Smooth muscle cell (in vitro differentiated cells): ENCODE measurements at regions not wholly inside any gene's neighbourhood (a gene's known extent, or its start where the extent isn't known, plus 50 kb on each side); places are given as distances from the start of the nearest gene placed in this dataset.

Experiments
- DNase-seq: peaks from one replicate; lab custom pipeline; 2025; ENCODE audit not compliant: unreplicated experiment; lab: John Stamatoyannopoulos, UW
- H2AFZ ChIP-seq: fragments of 200-600 bp; sonication (generic); 2 replicates; pipeline ENCODE4 v1.6.0; 2016; ENCODE audit warnings: antibody characterized with exemption, low read depth, mild to moderate bottlenecking
- H3F3A ChIP-seq: fragments of 200-600 bp; sonication (generic); 2 replicates; pipeline ENCODE4 v1.6.0; 2017; ENCODE audit warnings: antibody characterized with exemption, low read depth
- H3K27ac ChIP-seq: fragments of 200-600 bp; sonication (generic); 2 replicates; pipeline ENCODE4 v1.5.1; 2016; ENCODE audit warnings: low read depth, mild to moderate bottlenecking
- H3K27me3 ChIP-seq: fragments of 200-600 bp; sonication (generic); 2 replicates; pipeline ENCODE4 v1.6.1; 2016; ENCODE audit warnings: low read depth, mild to moderate bottlenecking
- H3K36me3 ChIP-seq: fragments of 200-600 bp; sonication (generic); 2 replicates; pipeline ENCODE4 v1.5.1; 2016; ENCODE audit warnings: low read depth
- H3K4me1 ChIP-seq: fragments of 200-600 bp; sonication (generic); 2 replicates; pipeline ENCODE4 v1.5.1; 2016; ENCODE audit warnings: low read depth
- H3K4me2 ChIP-seq: fragments of 200-600 bp; sonication (generic); 2 replicates; pipeline ENCODE4 v1.6.0; 2016; ENCODE audit warnings: mild to moderate bottlenecking
- H3K4me3 ChIP-seq: fragments of 200-600 bp; sonication (generic); 2 replicates; pipeline ENCODE4 v1.5.1; 2016; ENCODE audit warnings: mild to moderate bottlenecking
- H3K79me2 ChIP-seq: fragments of 200-600 bp; sonication (generic); 2 replicates; pipeline ENCODE4 v1.6.0; 2016; ENCODE audit warnings: low read depth, mild to moderate bottlenecking
- H3K9ac ChIP-seq: fragments of 200-600 bp; sonication (generic); 2 replicates; pipeline ENCODE4 v1.6.0; 2016; ENCODE audit warnings: low read depth
- H3K9me3 ChIP-seq: fragments of 200-600 bp; sonication (generic); replicated peaks from 2 replicates; pipeline ENCODE4 v1.5.1; 2016; ENCODE audit warnings: low read depth
- H4K20me1 ChIP-seq: fragments of 200-600 bp; sonication (generic); 2 replicates; pipeline ENCODE4 v1.6.0; 2016; ENCODE audit warnings: low read depth
- WGBS: methylation state at CpG from one replicate; pipeline ENCODE4 v1.1.7; 2016; ENCODE audit warnings: low lambda C conversion rate; 5-methylcytosine and 5-hydroxymethylcytosine counted together
- TF ChIP-seq, protein P1 (sequence below): fragments of 200-600 bp; sonication (generic); IDR thresholded peaks from 2 replicates; pipeline ENCODE4 v1.5.1; 2017; ENCODE audit warnings: borderline replicate concordance, mild to moderate bottlenecking, antibody characterized with exemption; ENCODE audit not compliant: insufficient read depth, poor library complexity, severe bottlenecking

DNA sequence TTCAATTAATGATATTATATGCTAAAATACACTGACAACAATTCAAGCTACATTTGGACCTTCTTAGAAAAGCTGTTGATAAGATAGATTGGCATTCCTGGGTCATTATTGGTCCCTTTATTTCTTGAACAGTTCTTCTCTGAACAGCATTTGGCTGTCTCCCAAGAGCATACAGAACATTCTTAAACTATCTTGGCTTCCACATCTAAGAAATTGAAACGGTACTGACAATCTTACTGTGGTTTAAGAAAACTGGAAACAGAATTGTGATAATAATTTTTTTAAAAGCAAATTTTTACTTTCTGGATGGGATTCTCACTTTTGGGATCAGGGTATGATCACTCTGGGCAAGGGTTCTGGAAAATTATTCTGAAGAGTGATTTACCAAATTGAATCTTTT is 161.7 kb upstream of the ZNF385D start:
- Histone ChIP-seq H3F3A (no peaks in the 10 kb centered on the region), H3K27me3 (no peaks in the 10 kb centered on the region), H3K4me2 (no peak overlapping the region), H3K4me3 (no peak overlapping the region), H3K9me3 (no peaks in the 10 kb centered on the region), H3K4me1 (peaks cover 15% of the 10 kb centered on the region), H3K36me3 (no peaks in the 10 kb centered on the region), H3K79me2 (no peaks in the 10 kb centered on the region), H2AFZ (no peak overlapping the region), H3K9ac (no peak overlapping the region), H3K27ac (no peak overlapping the region), H4K20me1 (no peaks in the 10 kb centered on the region)
- 11% methylated on average over 1 of the region's 1 CpG for WGBS
- no peak for DNase-seq
- TF ChIP-seq, protein P1, sequence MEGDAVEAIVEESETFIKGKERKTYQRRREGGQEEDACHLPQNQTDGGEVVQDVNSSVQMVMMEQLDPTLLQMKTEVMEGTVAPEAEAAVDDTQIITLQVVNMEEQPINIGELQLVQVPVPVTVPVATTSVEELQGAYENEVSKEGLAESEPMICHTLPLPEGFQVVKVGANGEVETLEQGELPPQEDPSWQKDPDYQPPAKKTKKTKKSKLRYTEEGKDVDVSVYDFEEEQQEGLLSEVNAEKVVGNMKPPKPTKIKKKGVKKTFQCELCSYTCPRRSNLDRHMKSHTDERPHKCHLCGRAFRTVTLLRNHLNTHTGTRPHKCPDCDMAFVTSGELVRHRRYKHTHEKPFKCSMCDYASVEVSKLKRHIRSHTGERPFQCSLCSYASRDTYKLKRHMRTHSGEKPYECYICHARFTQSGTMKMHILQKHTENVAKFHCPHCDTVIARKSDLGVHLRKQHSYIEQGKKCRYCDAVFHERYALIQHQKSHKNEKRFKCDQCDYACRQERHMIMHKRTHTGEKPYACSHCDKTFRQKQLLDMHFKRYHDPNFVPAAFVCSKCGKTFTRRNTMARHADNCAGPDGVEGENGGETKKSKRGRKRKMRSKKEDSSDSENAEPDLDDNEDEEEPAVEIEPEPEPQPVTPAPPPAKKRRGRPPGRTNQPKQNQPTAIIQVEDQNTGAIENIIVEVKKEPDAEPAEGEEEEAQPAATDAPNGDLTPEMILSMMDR, result no peak

DNA sequence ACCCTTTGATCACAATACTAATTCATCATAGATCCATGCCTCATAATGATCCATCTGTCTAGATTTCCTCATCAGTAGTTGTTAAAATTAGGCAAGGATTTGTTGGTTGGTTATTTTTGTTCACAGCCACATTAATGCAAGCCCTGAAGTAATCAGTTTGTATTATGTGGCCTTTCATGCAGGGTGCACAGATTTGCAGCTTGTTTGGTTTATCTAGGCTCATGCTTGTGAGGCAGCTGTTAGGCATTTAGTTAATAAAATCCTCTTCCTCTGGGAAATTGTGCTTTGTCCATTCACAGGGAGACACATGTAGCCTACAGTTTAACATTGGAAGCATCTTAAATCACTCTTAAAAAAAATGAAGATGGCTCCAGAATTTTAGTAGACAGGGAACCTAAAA is 162.8 kb upstream of the ZNF385D start:
- H3K27ac ChIP-seq, result no peak overlapping the region
- H3K9me3 ChIP-seq, result no peaks in the 10 kb centered on the region
- no peak for DNase-seq
- H3K4me3 ChIP-seq, result no peak overlapping the region
- H3K4me2 ChIP-seq, result peak overlapping the region; percentile 31
- TF ChIP-seq, protein P1, result no peak
- no peak overlapping the region for H3K9ac ChIP-seq
- no peaks in the 10 kb centered on the region for H3K79me2 ChIP-seq
- H3F3A ChIP-seq, result no peaks in the 10 kb centered on the region
- H3K36me3 ChIP-seq, result no peaks in the 10 kb centered on the region
- no peaks in the 10 kb centered on the region for H3K27me3 ChIP-seq
- peaks cover 15% of the 10 kb centered on the region for H3K4me1 ChIP-seq
- H4K20me1 ChIP-seq, result no peaks in the 10 kb centered on the region
- no peak overlapping the region for H2AFZ ChIP-seq

DNA sequence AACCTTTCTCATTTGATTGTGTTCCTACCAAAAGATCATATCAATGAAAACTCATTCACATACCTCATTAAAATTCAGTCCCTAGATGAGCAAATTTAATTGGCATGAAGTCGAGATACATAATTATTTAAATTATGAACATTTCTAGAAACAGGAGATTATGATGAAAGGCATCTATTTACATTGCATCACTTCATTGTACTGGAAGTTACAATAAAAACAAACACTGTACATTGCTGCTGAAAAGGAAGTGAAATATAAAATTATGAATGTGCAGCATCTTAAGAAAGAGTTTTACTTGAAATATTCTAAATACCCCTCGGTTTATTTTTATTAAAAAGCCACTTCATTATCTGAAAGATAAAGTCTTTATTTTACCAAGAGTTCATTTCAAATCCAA is 163.4 kb upstream of the ZNF385D start:
- Histone ChIP-seq H3K4me1 (peaks cover 15% of the 10 kb centered on the region), H3K4me2 (peak overlapping the region; percentile 31), H3K79me2 (no peaks in the 10 kb centered on the region), H2AFZ (no peak overlapping the region), H3K4me3 (no peak overlapping the region), H3K9me3 (no peaks in the 10 kb centered on the region), H3K27me3 (no peaks in the 10 kb centered on the region), H3K27ac (no peak overlapping the region), H3K36me3 (no peaks in the 10 kb centered on the region), H4K20me1 (no peaks in the 10 kb centered on the region), H3F3A (no peaks in the 10 kb centered on the region), H3K9ac (no peak overlapping the region)
- 77% methylated on average over 2 of the region's 2 CpGs for WGBS
- TF ChIP-seq, protein P1, result no peak
- DNase-seq, result no peak

DNA sequence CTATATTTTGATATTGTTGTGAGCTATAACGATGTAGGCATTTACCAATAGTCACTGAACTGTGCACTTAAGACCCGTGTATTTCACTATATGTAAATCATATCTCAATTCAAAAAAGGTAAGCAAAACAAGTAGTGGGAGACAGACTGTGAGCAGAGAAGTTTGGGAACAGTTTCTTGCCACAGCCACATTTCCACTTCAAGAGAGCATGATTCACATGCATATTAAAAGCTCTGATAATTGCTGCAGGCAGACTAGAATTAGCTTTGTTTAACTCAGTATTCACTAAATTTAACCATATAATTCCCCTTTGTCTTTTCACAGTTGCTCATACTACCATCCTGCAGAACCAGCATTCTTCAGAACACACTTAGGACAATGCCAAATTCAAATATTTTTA is 168.4 kb upstream of the ZNF385D start:
- H3K4me1 ChIP-seq, result peaks cover 14% of the 10 kb centered on the region
- no peaks in the 10 kb centered on the region for H3K27me3 ChIP-seq
- H3K36me3 ChIP-seq, result no peaks in the 10 kb centered on the region
- TF ChIP-seq, protein P1, result no peak
- H2AFZ ChIP-seq, result no peak overlapping the region
- peak overlapping the region; percentile 22 for H3K9ac ChIP-seq
- no peaks in the 10 kb centered on the region for H3K79me2 ChIP-seq
- 44% methylated on average over 2 of the region's 2 CpGs for WGBS
- H4K20me1 ChIP-seq, result no peaks in the 10 kb centered on the region
- H3K4me3 ChIP-seq, result no peak overlapping the region
- no peak for DNase-seq
- H3K4me2 ChIP-seq, result peak overlapping the region; percentile 75
- H3F3A ChIP-seq, result no peaks in the 10 kb centered on the region
- H3K27ac ChIP-seq, result peak overlapping the region; percentile 88
- H3K9me3 ChIP-seq, result no peaks in the 10 kb centered on the region
